ENCODE measurements at regions not wholly inside any gene's neighbourhood (a gene's known extent, or its start where the extent isn't known, plus 50 kb on each side); places are given as distances from the start of the nearest gene placed in this dataset.

- TF ChIP-seq POLR2A (IDR thresholded peaks at IDR 0.05; ENCODE audit: low read depth, low read length): no peak
- no peak for TF ChIP-seq POLR2AphosphoS5 (IDR thresholded peaks at IDR 0.05; ENCODE audit: low read depth, low read length)
- TF ChIP-seq TAF1 (IDR thresholded peaks at IDR 0.05; ENCODE audit: low read depth, low read length): no peak
These were observed 320.4 kb downstream of the BCL11B start for GRCh38 chr14:98951521-98952152.

Data from GM12891 (cell line).